ENCODE measurements at regions not wholly inside any gene's neighbourhood (a gene's known extent, or its start where the extent isn't known, plus 50 kb on each side); places are given as distances from the start of the nearest gene placed in this dataset.

DNA sequence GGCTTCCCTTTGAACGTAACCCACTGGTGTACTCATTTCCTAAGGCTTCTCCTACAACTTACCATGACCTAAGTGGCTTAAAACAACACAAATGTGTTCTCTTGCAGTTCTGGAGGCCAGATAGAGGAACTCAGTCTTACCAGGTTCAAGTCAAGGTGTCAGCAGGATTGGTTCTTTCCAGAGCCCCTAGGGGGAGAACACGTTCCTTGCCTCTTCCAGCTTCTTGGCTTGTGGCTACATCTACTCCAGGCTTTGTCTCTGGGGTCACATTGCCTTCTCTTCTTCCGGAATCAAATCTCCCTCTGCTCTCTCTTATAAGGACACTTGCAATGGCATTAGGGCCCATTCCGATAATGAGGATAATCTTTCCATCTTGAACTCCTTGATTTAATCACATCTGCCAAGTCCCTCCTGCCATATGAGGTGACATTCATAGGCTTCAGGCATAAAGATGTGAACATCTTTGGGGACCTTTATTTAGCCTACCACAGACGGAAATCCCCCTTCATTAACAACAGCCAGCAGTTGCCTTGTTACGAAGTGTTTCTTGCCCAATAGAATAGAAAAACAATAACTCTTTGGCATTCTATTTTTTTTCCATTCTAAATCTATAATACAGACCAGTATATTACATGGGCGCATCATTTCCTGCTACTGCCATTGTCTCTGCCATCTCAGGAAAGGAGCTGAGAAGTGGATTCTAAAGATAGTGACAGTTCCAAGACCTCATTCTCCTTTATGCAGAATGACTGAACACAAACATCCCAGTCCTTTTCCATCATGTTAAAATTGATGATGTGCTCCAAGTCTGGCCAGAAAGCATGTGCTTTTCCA, 362.0 kb downstream of the ZNF521 start:
- no peak overlapping the region for H3K4me3 ChIP-seq (ENCODE audit: low read depth in 1 of 3, low read length in 3 of 3)
- H3K9ac ChIP-seq (ENCODE audit: low read depth in 1 of 2, low read length in 2 of 2): no peak overlapping the region
- no peak overlapping the region for H3K27ac ChIP-seq (ENCODE audit: low read depth in 1 of 2, low read length in 2 of 2)
- no peaks in the 10 kb centered on the region for H3K36me3 ChIP-seq (ENCODE audit: control insufficient read depth in 4 of 4, insufficient read depth in 3 of 4, low read depth in 1 of 4, low read length in 3 of 4)
- H3K27me3 ChIP-seq (ENCODE audit: control insufficient read depth in 4 of 4, insufficient read depth in 4 of 4, low read length in 3 of 4): peaks cover 0 to 2% (median 0%) of the 10 kb centered on the region in 4 donors
- DNase-seq (ENCODE audit: low spot score): no peak
- H3K9me3 ChIP-seq (ENCODE audit: control insufficient read depth in 4 of 4, low read length in 3 of 4): peaks cover 0 to 4% (median 0%) of the 10 kb centered on the region in 4 donors
- H3K4me1 ChIP-seq (ENCODE audit: control insufficient read depth in 4 of 4, insufficient read depth in 4 of 4, low read length in 3 of 4): no peaks in the 10 kb centered on the region
- TF ChIP-seq RAD21 (IDR thresholded peaks at IDR 0.05) (no peak), TAF1 (conservative IDR thresholded peaks at IDR 0.05) (no peak), FOXA1 (IDR thresholded peaks at IDR 0.05) (no peak), JUND (IDR thresholded peaks at IDR 0.05) (no peak), HNF4A (conservative IDR thresholded peaks at IDR 0.05) (no peak), RXRA (IDR thresholded peaks at IDR 0.05) (no peak), NR2F2 (IDR thresholded peaks at IDR 0.05) (no peak), SP1 (IDR thresholded peaks at IDR 0.05) (no peak), EGR1 (IDR thresholded peaks at IDR 0.05; ENCODE audit: low read depth in 2 of 2) (no peak), GABPA (IDR thresholded peaks at IDR 0.05 in 1 of 2, conservative IDR thresholded peaks at IDR 0.05 in 1 of 2) (no peak)
- TF ChIP-seq, protein P1, sequence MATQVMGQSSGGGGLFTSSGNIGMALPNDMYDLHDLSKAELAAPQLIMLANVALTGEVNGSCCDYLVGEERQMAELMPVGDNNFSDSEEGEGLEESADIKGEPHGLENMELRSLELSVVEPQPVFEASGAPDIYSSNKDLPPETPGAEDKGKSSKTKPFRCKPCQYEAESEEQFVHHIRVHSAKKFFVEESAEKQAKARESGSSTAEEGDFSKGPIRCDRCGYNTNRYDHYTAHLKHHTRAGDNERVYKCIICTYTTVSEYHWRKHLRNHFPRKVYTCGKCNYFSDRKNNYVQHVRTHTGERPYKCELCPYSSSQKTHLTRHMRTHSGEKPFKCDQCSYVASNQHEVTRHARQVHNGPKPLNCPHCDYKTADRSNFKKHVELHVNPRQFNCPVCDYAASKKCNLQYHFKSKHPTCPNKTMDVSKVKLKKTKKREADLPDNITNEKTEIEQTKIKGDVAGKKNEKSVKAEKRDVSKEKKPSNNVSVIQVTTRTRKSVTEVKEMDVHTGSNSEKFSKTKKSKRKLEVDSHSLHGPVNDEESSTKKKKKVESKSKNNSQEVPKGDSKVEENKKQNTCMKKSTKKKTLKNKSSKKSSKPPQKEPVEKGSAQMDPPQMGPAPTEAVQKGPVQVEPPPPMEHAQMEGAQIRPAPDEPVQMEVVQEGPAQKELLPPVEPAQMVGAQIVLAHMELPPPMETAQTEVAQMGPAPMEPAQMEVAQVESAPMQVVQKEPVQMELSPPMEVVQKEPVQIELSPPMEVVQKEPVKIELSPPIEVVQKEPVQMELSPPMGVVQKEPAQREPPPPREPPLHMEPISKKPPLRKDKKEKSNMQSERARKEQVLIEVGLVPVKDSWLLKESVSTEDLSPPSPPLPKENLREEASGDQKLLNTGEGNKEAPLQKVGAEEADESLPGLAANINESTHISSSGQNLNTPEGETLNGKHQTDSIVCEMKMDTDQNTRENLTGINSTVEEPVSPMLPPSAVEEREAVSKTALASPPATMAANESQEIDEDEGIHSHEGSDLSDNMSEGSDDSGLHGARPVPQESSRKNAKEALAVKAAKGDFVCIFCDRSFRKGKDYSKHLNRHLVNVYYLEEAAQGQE (IDR thresholded peaks at IDR 0.05): no peak
- TF ChIP-seq, protein P2, sequence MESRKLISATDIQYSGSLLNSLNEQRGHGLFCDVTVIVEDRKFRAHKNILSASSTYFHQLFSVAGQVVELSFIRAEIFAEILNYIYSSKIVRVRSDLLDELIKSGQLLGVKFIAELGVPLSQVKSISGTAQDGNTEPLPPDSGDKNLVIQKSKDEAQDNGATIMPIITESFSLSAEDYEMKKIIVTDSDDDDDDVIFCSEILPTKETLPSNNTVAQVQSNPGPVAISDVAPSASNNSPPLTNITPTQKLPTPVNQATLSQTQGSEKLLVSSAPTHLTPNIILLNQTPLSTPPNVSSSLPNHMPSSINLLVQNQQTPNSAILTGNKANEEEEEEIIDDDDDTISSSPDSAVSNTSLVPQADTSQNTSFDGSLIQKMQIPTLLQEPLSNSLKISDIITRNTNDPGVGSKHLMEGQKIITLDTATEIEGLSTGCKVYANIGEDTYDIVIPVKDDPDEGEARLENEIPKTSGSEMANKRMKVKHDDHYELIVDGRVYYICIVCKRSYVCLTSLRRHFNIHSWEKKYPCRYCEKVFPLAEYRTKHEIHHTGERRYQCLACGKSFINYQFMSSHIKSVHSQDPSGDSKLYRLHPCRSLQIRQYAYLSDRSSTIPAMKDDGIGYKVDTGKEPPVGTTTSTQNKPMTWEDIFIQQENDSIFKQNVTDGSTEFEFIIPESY (IDR thresholded peaks at IDR 0.05): no peak
- TF ChIP-seq, protein P3, sequence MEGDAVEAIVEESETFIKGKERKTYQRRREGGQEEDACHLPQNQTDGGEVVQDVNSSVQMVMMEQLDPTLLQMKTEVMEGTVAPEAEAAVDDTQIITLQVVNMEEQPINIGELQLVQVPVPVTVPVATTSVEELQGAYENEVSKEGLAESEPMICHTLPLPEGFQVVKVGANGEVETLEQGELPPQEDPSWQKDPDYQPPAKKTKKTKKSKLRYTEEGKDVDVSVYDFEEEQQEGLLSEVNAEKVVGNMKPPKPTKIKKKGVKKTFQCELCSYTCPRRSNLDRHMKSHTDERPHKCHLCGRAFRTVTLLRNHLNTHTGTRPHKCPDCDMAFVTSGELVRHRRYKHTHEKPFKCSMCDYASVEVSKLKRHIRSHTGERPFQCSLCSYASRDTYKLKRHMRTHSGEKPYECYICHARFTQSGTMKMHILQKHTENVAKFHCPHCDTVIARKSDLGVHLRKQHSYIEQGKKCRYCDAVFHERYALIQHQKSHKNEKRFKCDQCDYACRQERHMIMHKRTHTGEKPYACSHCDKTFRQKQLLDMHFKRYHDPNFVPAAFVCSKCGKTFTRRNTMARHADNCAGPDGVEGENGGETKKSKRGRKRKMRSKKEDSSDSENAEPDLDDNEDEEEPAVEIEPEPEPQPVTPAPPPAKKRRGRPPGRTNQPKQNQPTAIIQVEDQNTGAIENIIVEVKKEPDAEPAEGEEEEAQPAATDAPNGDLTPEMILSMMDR (IDR thresholded peaks at IDR 0.05; ENCODE audit: low read depth, low read length, missing input control): no peak
- TF ChIP-seq, protein P4, sequence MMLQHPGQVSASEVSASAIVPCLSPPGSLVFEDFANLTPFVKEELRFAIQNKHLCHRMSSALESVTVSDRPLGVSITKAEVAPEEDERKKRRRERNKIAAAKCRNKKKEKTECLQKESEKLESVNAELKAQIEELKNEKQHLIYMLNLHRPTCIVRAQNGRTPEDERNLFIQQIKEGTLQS (IDR thresholded peaks at IDR 0.05): no peak
- 75% methylated on average over 7 of the region's 7 CpGs for WGBS

Data from liver (tissue), 8 donors.